HCT116 (cell line): ENCODE measurements at regions not wholly inside any gene's neighbourhood (a gene's known extent, or its start where the extent isn't known, plus 50 kb on each side); places are given as distances from the start of the nearest gene placed in this dataset.

Source experiments
- POLR2AphosphoS5 ChIP-seq: IDR thresholded peaks from 2 replicates; pipeline ENCODE4 v1.6.1; 2011; ENCODE audit warnings: mild to moderate bottlenecking, low read depth, low read length, moderate library complexity
- TF ChIP-seq, protein P1 (sequence below), 3 experiments: fragments of 200-600 bp in 1 of 3; sonication (generic) in 1 of 3; IDR thresholded peaks in 2 of 3; conservative IDR thresholded peaks in 1 of 3; 2 replicates each; pipeline ENCODE4 v1.5.1; 2012 to 2017; ENCODE audit warnings: low read depth in 2 of 3, low read length in 2 of 3, antibody characterized with exemption in 1 of 3, borderline replicate concordance in 1 of 3, control low read depth in 1 of 3, mild to moderate bottlenecking in 1 of 3, mixed read lengths in 1 of 3, mixed run types in 1 of 3, moderate library complexity in 1 of 3; ENCODE audit not compliant: insufficient read depth in 1 of 3

DNA sequence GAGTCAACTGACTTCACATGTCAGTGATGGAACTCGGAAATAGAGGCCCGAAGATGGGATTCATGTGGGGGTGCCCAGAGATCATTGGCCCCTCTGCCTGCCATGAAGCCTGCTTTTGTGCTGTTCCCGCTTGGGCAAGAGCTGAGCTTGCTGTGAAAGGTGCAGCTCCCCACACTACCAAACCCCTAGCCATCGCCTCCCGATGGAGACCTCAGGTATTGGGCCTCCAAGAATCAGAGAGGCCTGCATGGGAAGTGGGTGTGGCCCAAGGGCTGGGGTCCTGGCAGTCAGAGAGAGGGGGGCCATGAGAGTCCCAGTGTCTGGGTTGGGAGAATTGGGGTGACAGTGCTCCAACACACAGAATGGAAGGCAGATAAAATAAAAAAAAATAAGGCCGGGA, 160.9 kb downstream of the SOD2 start:
- TF ChIP-seq POLR2AphosphoS5 = no peak
- TF ChIP-seq, protein P1, sequence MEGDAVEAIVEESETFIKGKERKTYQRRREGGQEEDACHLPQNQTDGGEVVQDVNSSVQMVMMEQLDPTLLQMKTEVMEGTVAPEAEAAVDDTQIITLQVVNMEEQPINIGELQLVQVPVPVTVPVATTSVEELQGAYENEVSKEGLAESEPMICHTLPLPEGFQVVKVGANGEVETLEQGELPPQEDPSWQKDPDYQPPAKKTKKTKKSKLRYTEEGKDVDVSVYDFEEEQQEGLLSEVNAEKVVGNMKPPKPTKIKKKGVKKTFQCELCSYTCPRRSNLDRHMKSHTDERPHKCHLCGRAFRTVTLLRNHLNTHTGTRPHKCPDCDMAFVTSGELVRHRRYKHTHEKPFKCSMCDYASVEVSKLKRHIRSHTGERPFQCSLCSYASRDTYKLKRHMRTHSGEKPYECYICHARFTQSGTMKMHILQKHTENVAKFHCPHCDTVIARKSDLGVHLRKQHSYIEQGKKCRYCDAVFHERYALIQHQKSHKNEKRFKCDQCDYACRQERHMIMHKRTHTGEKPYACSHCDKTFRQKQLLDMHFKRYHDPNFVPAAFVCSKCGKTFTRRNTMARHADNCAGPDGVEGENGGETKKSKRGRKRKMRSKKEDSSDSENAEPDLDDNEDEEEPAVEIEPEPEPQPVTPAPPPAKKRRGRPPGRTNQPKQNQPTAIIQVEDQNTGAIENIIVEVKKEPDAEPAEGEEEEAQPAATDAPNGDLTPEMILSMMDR (IDR thresholded peaks at IDR 0.05 in 2 of 3, conservative IDR thresholded peaks at IDR 0.05 in 1 of 3; ENCODE audit: borderline replicate concordance in 1 of 3, insufficient read depth in 1 of 3, low read depth in 2 of 3, low read length in 2 of 3) = no peak; a peak in 1 of 6 replicates
